HG03175 (cell line): ENCODE measurements at regions not wholly inside any gene's neighbourhood (a gene's known extent, or its start where the extent isn't known, plus 50 kb on each side); places are given as distances from the start of the nearest gene placed in this dataset.

Source experiments
- ATAC-seq: cut with Tn5 transposase; IDR thresholded peaks from one replicate; pipeline ENCODE4 v1.9.1; 2021; ENCODE audit warnings: mild to moderate bottlenecking, moderate library complexity; ENCODE audit not compliant: unreplicated experiment

DNA sequence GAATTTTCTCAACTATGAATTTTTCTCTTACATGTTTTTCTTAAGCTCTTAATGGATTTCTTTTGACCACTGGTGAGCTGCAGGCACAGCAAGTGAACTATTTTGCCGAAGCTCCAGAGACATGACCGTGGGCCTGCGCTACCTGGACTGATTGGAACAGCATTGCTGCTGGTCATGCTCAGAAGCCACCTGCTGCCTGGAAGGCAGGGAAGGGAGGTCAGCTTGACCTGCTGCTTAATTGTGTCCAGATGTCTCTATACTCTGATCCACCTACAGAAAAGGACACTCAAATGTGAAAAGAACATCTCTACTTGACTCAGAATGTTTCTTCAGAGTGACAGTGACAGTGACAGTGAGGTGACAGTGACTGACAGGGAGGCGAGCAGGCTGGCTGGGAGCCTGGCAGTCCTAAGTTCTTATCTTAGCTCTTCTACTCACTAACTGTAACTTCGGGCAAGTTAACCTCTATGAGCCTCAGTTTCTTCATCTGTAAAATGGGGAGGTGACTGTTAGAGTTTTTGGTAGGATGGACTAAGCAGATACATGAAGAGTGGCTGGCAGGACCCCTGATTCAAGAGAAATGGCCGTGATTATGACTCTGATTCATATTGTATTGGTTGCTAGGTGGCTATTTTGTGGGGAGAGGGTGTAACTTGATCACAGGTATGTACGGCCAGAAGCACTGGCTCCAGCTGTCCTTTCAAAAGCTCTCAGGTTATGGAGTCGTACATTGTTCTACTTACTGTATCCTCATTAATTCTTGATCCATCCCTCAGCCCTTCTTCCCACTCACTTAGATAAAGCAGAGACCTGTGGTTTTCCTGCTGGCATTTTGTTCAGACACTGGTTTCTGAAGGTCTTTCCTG is 54.8 kb upstream of the DLG1 start:
- no peak for ATAC-seq

DNA sequence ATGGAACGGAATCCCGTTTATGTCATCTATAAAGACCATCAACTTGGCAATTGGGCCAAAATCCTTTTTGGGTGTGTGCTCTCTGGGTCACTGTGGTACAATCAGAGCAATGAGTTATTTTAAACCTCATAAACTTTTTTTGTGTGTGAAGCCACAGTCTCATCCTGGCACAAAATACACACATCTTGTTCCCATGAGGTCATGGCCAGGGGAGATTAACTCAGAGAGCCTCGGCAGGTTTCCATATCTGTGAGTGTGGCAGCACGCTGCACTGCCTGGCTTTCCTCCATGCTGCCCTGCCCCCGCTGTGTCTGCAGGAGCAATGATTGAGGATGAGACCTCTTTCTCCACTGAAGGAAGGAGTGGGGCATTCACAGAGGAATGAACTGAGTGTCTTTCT is 54.0 kb upstream of the DLG1 start:
- no peak for ATAC-seq

DNA sequence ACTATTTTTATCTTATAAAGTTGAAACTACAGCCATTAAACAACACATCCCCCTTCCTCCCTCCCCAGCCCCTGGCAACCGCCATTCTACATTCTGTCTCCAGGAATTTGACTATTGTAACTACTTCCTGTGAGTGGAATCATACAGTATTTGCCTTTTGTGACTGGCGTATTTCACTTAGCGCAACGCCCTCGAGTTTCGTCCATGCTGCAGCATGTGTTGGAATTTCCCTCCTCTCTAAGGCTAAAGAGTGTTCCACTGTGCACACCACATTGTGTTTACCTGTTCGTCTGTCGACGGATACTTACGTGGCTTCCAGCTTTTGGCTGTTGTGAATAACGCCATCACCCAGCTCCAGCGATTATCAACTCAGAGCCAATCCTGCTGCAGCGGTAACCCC is 52.0 kb upstream of the DLG1 start:
- ATAC-seq: no peak

DNA sequence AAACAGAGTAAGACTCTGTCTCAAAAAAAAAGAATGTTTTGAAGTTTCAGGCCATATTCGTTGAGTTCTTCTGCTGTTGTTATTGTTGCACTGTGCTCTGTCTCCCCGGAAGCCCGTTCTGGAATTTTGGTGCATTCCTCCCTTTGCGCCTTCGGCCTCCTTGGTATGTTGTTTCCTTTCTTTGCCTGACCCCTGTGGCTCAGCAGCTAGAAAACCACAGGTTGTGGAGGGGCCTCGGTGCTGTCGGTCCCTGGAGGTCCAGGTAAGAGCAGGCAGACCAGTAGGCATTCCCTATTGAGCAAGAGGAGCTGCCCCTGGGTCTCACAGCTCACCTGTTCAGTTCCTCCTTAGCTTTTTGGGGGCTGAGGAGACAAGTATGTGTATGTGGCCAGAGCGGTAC is 51.0 kb upstream of the DLG1 start:
- no peak for ATAC-seq
